Loucy (cell line): ENCODE measurements at regions not wholly inside any gene's neighbourhood (a gene's known extent, or its start where the extent isn't known, plus 50 kb on each side); places are given as distances from the start of the nearest gene placed in this dataset.

Source experiments
- H2AFZ ChIP-seq: fragments of 200-600 bp; sonication (generic); 2 replicates; pipeline ENCODE4 v1.6.0; 2016; ENCODE audit warnings: antibody characterized with exemption, mild to moderate bottlenecking, low read length, moderate library complexity
- H3F3A ChIP-seq: fragments of 200-600 bp; 2 replicates; pipeline ENCODE4 v1.6.0; 2016; ENCODE audit warnings: antibody characterized with exemption, low read depth, mild to moderate bottlenecking
- H3K27me3 ChIP-seq: fragments of 200-600 bp; sonication (generic); 2 replicates; pipeline ENCODE4 v1.6.1; 2014; ENCODE audit warnings: low read length, mild to moderate bottlenecking; ENCODE audit not compliant: insufficient read depth, poor library complexity, severe bottlenecking
- H3K36me3 ChIP-seq: fragments of 200-600 bp; sonication (generic); 2 replicates; pipeline ENCODE4 v1.6.1; 2016; ENCODE audit warnings: low read length; ENCODE audit not compliant: insufficient read depth
- H3K4me1 ChIP-seq: fragments of 200-600 bp; sonication (generic); 2 replicates; pipeline ENCODE4 v1.5.1; 2014; ENCODE audit warnings: low read length, mild to moderate bottlenecking; ENCODE audit not compliant: insufficient read depth, poor library complexity, severe bottlenecking
- H3K4me2 ChIP-seq: fragments of 200-600 bp; sonication (generic); 2 replicates; pipeline ENCODE4 v1.6.0; 2014; ENCODE audit warnings: antibody characterized with exemption, low read length, low read depth, mild to moderate bottlenecking; ENCODE audit not compliant: poor library complexity, severe bottlenecking
- H3K4me3 ChIP-seq: fragments of 200-600 bp; sonication (generic); 2 replicates; pipeline ENCODE4 v1.5.1; 2014; ENCODE audit warnings: low read length, mild to moderate bottlenecking, mixed read lengths; ENCODE audit not compliant: poor library complexity, severe bottlenecking
- H3K79me2 ChIP-seq: fragments of 200-600 bp; sonication (generic); 2 replicates; pipeline ENCODE4 v1.6.1; 2014; ENCODE audit warnings: low read length; ENCODE audit not compliant: insufficient read depth
- H3K9ac ChIP-seq: fragments of 200-600 bp; sonication (generic); 2 replicates; pipeline ENCODE4 v1.6.0; 2014; ENCODE audit warnings: mild to moderate bottlenecking, low read depth, low read length, moderate library complexity; ENCODE audit not compliant: poor library complexity, severe bottlenecking
- H3K9me2 ChIP-seq: fragments of 200-600 bp; sonication (generic); replicated peaks from 2 replicates; pipeline ENCODE4 v1.6.1; 2016; ENCODE audit warnings: low read depth, low read length, mixed read lengths
- H3K9me3 ChIP-seq: fragments of 200-600 bp; sonication (generic); 2 replicates; pipeline ENCODE4 v1.6.1; 2014; ENCODE audit warnings: mild to moderate bottlenecking, antibody characterized with exemption, low read length, low read depth; ENCODE audit not compliant: insufficient read depth
- H4K20me1 ChIP-seq: fragments of 200-600 bp; sonication (generic); 2 replicates; pipeline ENCODE4 v1.6.0; 2014; ENCODE audit warnings: antibody characterized with exemption, low read length, mild to moderate bottlenecking; ENCODE audit not compliant: insufficient read depth, poor library complexity, severe bottlenecking
- EZH2phosphoT487 ChIP-seq: fragments of 200-600 bp; IDR thresholded peaks from 2 replicates; pipeline ENCODE4 v1.6.1; 2018; ENCODE audit warnings: antibody characterized with exemption, mild to moderate bottlenecking, moderate library complexity, borderline replicate concordance
- TF ChIP-seq, protein P1 (sequence below): fragments of 200-600 bp; sonication (generic); conservative IDR thresholded peaks from 2 replicates; pipeline ENCODE4 v1.5.1; 2014; ENCODE audit warnings: mild to moderate bottlenecking, antibody characterized with exemption, low read length

DNA sequence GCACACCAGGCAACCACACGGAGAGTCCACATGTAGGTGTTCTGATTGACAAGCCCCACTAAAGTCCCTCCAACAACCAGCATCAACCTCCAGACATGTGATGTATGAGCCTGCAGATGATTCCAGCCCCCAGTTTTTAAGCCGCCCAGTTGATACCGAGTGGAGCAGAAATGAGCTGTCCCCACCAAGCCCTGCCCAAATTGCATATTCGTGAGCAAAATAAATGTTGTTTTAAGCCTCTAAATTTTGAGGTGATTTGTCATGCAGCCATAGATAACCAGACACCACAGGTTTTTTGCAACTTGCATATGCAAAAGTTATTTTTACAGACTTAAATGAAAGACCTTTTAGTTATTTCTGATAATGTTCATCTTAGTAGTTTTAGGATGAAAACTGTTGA lies 187.7 kb downstream of the PIK3R1 start:
- Histone ChIP-seq H3K4me2 (no peak overlapping the region), H3K9ac (no peak overlapping the region), H3K36me3 (no peaks in the 10 kb centered on the region), H3K4me3 (no peak overlapping the region), H3F3A (no peaks in the 10 kb centered on the region), H3K9me2 (no peaks in the 10 kb centered on the region), H3K9me3 (no peaks in the 10 kb centered on the region), H3K4me1 (peaks cover 9% of the 10 kb centered on the region), H3K79me2 (no peaks in the 10 kb centered on the region), H2AFZ (no peak overlapping the region), H3K27me3 (peaks cover 16% of the 10 kb centered on the region), H4K20me1 (peaks cover 3% of the 10 kb centered on the region)
- TF ChIP-seq, protein P1, sequence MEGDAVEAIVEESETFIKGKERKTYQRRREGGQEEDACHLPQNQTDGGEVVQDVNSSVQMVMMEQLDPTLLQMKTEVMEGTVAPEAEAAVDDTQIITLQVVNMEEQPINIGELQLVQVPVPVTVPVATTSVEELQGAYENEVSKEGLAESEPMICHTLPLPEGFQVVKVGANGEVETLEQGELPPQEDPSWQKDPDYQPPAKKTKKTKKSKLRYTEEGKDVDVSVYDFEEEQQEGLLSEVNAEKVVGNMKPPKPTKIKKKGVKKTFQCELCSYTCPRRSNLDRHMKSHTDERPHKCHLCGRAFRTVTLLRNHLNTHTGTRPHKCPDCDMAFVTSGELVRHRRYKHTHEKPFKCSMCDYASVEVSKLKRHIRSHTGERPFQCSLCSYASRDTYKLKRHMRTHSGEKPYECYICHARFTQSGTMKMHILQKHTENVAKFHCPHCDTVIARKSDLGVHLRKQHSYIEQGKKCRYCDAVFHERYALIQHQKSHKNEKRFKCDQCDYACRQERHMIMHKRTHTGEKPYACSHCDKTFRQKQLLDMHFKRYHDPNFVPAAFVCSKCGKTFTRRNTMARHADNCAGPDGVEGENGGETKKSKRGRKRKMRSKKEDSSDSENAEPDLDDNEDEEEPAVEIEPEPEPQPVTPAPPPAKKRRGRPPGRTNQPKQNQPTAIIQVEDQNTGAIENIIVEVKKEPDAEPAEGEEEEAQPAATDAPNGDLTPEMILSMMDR: no peak
- no peak for TF ChIP-seq EZH2phosphoT487

DNA sequence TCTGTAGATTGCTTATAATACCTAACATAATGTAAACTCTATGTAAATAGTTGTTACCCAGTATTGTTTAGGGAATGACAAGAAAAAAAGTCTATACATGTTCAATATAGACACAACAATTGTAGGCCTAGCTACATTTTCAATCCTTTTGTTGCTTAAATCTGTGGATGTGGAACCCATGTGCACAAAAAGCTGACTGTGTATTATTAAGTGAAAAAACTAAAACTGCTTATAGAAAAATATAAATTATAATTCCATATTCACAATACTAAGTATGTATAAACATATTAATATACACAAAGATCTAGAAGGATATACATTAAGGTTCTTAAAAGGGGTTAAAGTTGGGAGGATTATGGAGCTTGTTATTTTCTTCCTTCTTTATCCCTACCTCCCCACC lies 188.7 kb downstream of the PIK3R1 start:
- peaks cover 9% of the 10 kb centered on the region for H3K4me1 ChIP-seq
- H3F3A ChIP-seq: no peaks in the 10 kb centered on the region
- H3K9ac ChIP-seq: no peak overlapping the region
- H3K4me3 ChIP-seq: no peak overlapping the region
- no peaks in the 10 kb centered on the region for H3K36me3 ChIP-seq
- H3K4me2 ChIP-seq: no peak overlapping the region
- no peaks in the 10 kb centered on the region for H3K9me2 ChIP-seq
- H3K27me3 ChIP-seq: peaks cover 26% of the 10 kb centered on the region
- no peaks in the 10 kb centered on the region for H3K9me3 ChIP-seq
- H4K20me1 ChIP-seq: peaks cover 3% of the 10 kb centered on the region
- TF ChIP-seq, protein P1: no peak
- no peak for TF ChIP-seq EZH2phosphoT487
- H2AFZ ChIP-seq: no peak overlapping the region
- no peaks in the 10 kb centered on the region for H3K79me2 ChIP-seq

DNA sequence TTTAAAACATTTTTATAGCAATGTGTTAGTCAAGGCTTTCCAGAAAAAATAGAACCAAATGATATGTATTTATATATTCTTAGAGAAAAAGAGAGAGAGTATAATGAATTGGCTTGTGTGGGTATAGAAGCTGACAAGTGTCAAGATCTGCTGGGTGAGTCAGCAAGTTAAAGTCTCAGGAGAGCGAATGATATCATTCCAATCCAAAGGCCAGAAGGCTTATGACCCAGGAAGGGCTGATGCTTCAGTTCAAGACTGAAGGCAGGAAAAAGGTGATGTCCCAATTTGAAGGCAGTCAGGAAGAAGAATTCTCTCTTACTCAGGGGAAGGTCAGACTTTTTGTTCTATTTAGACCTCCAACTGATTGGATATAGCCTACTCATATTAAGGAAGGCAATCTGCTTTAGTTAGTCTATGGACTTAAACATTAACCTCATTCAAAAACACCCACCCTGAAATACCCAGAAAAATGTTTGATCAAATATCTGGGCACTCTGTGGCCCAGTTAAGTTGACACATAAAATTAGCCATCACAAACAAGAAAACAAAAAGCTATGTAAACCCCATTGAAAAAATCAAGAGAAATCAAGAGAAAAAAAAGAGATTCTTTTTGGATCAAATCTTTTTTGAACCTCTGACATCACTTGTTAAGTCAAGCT lies 189.6 kb downstream of the PIK3R1 start:
- Histone ChIP-seq H2AFZ (no peak overlapping the region), H3K4me1 (peaks cover 9% of the 10 kb centered on the region), H4K20me1 (peaks cover 3% of the 10 kb centered on the region), H3K79me2 (no peaks in the 10 kb centered on the region), H3K4me3 (no peak overlapping the region), H3K9me3 (no peaks in the 10 kb centered on the region), H3K4me2 (no peak overlapping the region), H3F3A (no peaks in the 10 kb centered on the region), H3K9ac (no peak overlapping the region), H3K27me3 (peaks cover 35% of the 10 kb centered on the region), H3K36me3 (no peaks in the 10 kb centered on the region), H3K9me2 (no peaks in the 10 kb centered on the region)
- TF ChIP-seq EZH2phosphoT487: no peak
- TF ChIP-seq, protein P1: no peak
